Neural progenitor cell (in vitro differentiated cells): ENCODE measurements at regions not wholly inside any gene's neighbourhood (a gene's known extent, or its start where the extent isn't known, plus 50 kb on each side); places are given as distances from the start of the nearest gene placed in this dataset.

ENCODE experiments used
- EZH2 ChIP-seq: fragments of 200-600 bp; sonication (generic); IDR thresholded peaks from 2 replicates; pipeline ENCODE4 v1.6.1; 2017; ENCODE audit warnings: antibody characterized with exemption, mild to moderate bottlenecking, moderate library complexity
- EZH2phosphoT487 ChIP-seq: fragments of 200-600 bp; sonication (generic); IDR thresholded peaks from 2 replicates; pipeline ENCODE4 v1.6.1; 2017; ENCODE audit warnings: antibody characterized with exemption
- TF ChIP-seq, protein P1 (sequence below): fragments of 200-600 bp; sonication (generic); IDR thresholded peaks from 2 replicates; pipeline ENCODE4 v1.5.1; 2017; ENCODE audit warnings: antibody characterized with exemption, mild to moderate bottlenecking

DNA sequence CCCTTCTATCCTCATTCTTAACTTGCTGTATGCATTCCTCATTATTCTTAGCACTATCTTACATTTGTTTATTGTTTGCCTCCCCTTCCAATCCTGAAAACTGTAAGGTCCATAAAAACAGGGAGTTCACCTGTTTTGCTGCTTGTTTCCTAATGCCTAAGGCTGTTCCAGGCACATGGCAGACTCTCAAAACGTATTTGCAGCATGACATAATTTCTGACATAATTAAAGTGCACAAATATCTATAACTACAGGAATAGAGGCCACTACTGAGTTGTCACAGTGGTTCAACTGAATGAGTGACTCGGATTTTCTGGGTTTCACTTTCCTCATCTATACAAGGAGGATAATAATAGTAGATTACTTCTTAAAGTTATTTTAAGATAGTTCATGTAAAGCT, 83.0 kb downstream of the HFE start:
- TF ChIP-seq, protein P1, sequence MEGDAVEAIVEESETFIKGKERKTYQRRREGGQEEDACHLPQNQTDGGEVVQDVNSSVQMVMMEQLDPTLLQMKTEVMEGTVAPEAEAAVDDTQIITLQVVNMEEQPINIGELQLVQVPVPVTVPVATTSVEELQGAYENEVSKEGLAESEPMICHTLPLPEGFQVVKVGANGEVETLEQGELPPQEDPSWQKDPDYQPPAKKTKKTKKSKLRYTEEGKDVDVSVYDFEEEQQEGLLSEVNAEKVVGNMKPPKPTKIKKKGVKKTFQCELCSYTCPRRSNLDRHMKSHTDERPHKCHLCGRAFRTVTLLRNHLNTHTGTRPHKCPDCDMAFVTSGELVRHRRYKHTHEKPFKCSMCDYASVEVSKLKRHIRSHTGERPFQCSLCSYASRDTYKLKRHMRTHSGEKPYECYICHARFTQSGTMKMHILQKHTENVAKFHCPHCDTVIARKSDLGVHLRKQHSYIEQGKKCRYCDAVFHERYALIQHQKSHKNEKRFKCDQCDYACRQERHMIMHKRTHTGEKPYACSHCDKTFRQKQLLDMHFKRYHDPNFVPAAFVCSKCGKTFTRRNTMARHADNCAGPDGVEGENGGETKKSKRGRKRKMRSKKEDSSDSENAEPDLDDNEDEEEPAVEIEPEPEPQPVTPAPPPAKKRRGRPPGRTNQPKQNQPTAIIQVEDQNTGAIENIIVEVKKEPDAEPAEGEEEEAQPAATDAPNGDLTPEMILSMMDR: no peak
- no peak for TF ChIP-seq EZH2phosphoT487
- TF ChIP-seq EZH2: no peak
